ENCODE measurements at regions not wholly inside any gene's neighbourhood (a gene's known extent, or its start where the extent isn't known, plus 50 kb on each side); places are given as distances from the start of the nearest gene placed in this dataset.

- ChIA-PET CTCF (no interaction called here), POLR2A (ENCODE audit: unreplicated experiment) (no interaction called here)
- no peak overlapping the region for H3K18ac ChIP-seq (ENCODE audit: low read depth, low read length)
- DNase-seq, result no peak
- no peaks in the 10 kb centered on the region for H3K36me3 ChIP-seq (ENCODE audit: control insufficient read depth, insufficient read depth, low read length)
- peaks cover 36% of the 10 kb centered on the region for H3K27me3 ChIP-seq (ENCODE audit: control insufficient read depth, insufficient read depth, low read length)
- H3K9ac ChIP-seq (ENCODE audit: low read depth, low read length), result no peak overlapping the region
- no peak overlapping the region for H2AK9ac ChIP-seq (replicated peaks; ENCODE audit: low read depth, low read length, poor library complexity)
- no peak overlapping the region for H2BK15ac ChIP-seq (ENCODE audit: low read depth, low read length)
- no peak overlapping the region for H4K5ac ChIP-seq (ENCODE audit: low read depth, low read length)
- no peak overlapping the region for H3K56ac ChIP-seq (ENCODE audit: extremely low read depth, insufficient read depth, low read length)
- in situ Hi-C loops (cut with MboI; ENCODE audit: low sequenced_read_pairs) (no loop called here), intact Hi-C loops (cut with micrococcal nuclease) (no loop called here), dilution Hi-C loops (cut with HindIII; ENCODE audit: low sequenced_read_pairs, unreplicated experiment) (no loop called here)
- no peaks in the 10 kb centered on the region for H3K9me1 ChIP-seq (ENCODE audit: insufficient read depth, low read length)
- H3K9me3 ChIP-seq (ENCODE audit: control insufficient read depth, insufficient read depth, low read length), result no peaks in the 10 kb centered on the region
- no peaks in the 10 kb centered on the region for H3K79me1 ChIP-seq (ENCODE audit: low read depth in 1 of 2, low read length in 2 of 2)
- no peak overlapping the region for H3K4me2 ChIP-seq (ENCODE audit: low read depth, low read length)
- no TSS peak for BruUV-seq (replicated peaks)
- H2AFZ ChIP-seq (replicated peaks; ENCODE audit: low read length, poor library complexity), result no peak overlapping the region
- ATAC-seq (ENCODE audit: low read depth), result no peak
- H3K14ac ChIP-seq (replicated peaks; ENCODE audit: low read depth, low read length), result no peak overlapping the region
- no peaks in the 10 kb centered on the region for H3K4me1 ChIP-seq (ENCODE audit: control insufficient read depth, insufficient read depth, low read length)
- no peaks in the 10 kb centered on the region for H4K20me1 ChIP-seq (ENCODE audit: insufficient read depth, low read length)
- H3K4me3 ChIP-seq (ENCODE audit: insufficient read depth, low read depth, low read length), result no peak overlapping the region
- no peak overlapping the region for H2BK120ac ChIP-seq (ENCODE audit: low read depth, low read length)
- H3K23ac ChIP-seq (ENCODE audit: low read depth, low read length), result no peak overlapping the region
- no peak overlapping the region for H2AK5ac ChIP-seq (ENCODE audit: low read depth, low read length)
- no peak overlapping the region for H3K4ac ChIP-seq (ENCODE audit: low read depth, low read length)
- H2BK5ac ChIP-seq (ENCODE audit: low read depth, low read length, poor library complexity, severe bottlenecking), result no peak overlapping the region
- H2BK20ac ChIP-seq (ENCODE audit: low read depth, low read length), result no peak overlapping the region
- TF ChIP-seq, protein P1, sequence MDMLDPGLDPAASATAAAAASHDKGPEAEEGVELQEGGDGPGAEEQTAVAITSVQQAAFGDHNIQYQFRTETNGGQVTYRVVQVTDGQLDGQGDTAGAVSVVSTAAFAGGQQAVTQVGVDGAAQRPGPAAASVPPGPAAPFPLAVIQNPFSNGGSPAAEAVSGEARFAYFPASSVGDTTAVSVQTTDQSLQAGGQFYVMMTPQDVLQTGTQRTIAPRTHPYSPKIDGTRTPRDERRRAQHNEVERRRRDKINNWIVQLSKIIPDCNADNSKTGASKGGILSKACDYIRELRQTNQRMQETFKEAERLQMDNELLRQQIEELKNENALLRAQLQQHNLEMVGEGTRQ (IDR thresholded peaks at IDR 0.05; ENCODE audit: low read depth, low read length), result no peak
- TF ChIP-seq SMC3 (IDR thresholded peaks at IDR 0.05; ENCODE audit: low read depth, low read length) (no peak), RAD21 (IDR thresholded peaks at IDR 0.05; ENCODE audit: low read length) (no peak), POLR2A (IDR thresholded peaks at IDR 0.05; ENCODE audit: low read depth, low read length) (no peak), RCOR1 (IDR thresholded peaks at IDR 0.05; ENCODE audit: insufficient replicate concordance, low read length) (no peak), MAFK (IDR thresholded peaks at IDR 0.05; ENCODE audit: low read depth, low read length) (no peak), ELK1 (IDR thresholded peaks at IDR 0.05; ENCODE audit: borderline replicate concordance, low read depth, low read length) (no peak), BHLHE40 (IDR thresholded peaks at IDR 0.05; ENCODE audit: low read depth, low read length) (no peak), NFE2L2 (IDR thresholded peaks at IDR 0.05; ENCODE audit: low read depth, low read length) (no peak)
- H4K8ac ChIP-seq (ENCODE audit: low read depth in 2 of 2, low read length in 2 of 2), result no peak overlapping the region
- H4K91ac ChIP-seq (ENCODE audit: insufficient read depth, low read depth, low read length), result no peak overlapping the region
- 42% methylated on average over 2 of the region's 4 CpGs; no CpG with 5 or more reads in 1 of the 2 experiments for WGBS, 2 experiments (ENCODE audit: extremely low coverage in 2 of 2, insufficient read length in 1 of 2)
- no peak overlapping the region for H3K27ac ChIP-seq (ENCODE audit: insufficient read depth, low read length)
These were observed 116.0 kb downstream of the PXDC1 start for GRCh38 chr6:3635482-3635881.
